ENCODE measurements at regions not wholly inside any gene's neighbourhood (a gene's known extent, or its start where the extent isn't known, plus 50 kb on each side); places are given as distances from the start of the nearest gene placed in this dataset.

- intact Hi-C loops (cut with DNase I), result no loop called here
- DNase-seq (no peak), ATAC-seq (no peak)
- Histone ChIP-seq H3K27ac (no peak overlapping the region), H3K27me3 (no peaks in the 10 kb centered on the region), H3K4me3 (no peak overlapping the region), H3K4me1 (no peaks in the 10 kb centered on the region), H3K9me3 (peaks cover 0 to 4% of the 10 kb centered on the region in 2 donors), H3K36me3 (no peaks in the 10 kb centered on the region)
- TF ChIP-seq CTCF (IDR thresholded peaks at IDR 0.05), result no peak
These were observed 725.0 kb downstream of the METTL15 start for GRCh38 chr11:28833169-28833568.

- DNase-seq, result no peak
- no peak for ATAC-seq
- H3K27ac ChIP-seq, result no peak overlapping the region
- no peaks in the 10 kb centered on the region for H3K4me1 ChIP-seq
- no peaks in the 10 kb centered on the region for H3K36me3 ChIP-seq
- H3K27me3 ChIP-seq, result no peaks in the 10 kb centered on the region
- no peak overlapping the region for H3K4me3 ChIP-seq
- intact Hi-C loops (cut with DNase I), result no loop called here
- H3K9me3 ChIP-seq, result peaks cover 0 to 22% of the 10 kb centered on the region in 2 donors
- TF ChIP-seq CTCF (IDR thresholded peaks at IDR 0.05), result no peak
These were observed 718.6 kb downstream of the METTL15 start for GRCh38 chr11:28826807-28827206.

GRCh38 chr11:28822576-28822975, 714.4 kb downstream of the METTL15 start:
- DNase-seq (no peak), ATAC-seq (no peak)
- Histone ChIP-seq H3K4me1 (no peaks in the 10 kb centered on the region), H3K36me3 (no peaks in the 10 kb centered on the region), H3K27me3 (no peaks in the 10 kb centered on the region), H3K4me3 (no peak overlapping the region), H3K9me3 (peaks cover 0 to 12% of the 10 kb centered on the region in 2 donors), H3K27ac (no peak overlapping the region)
- no peak for TF ChIP-seq CTCF (IDR thresholded peaks at IDR 0.05)
- intact Hi-C loops (cut with DNase I), result no loop called here

- DNase-seq, result no peak
- intact Hi-C loops (cut with DNase I), result no loop called here
These were observed 712.3 kb downstream of the METTL15 start for GRCh38 chr11:28820296-28820989.

GRCh38 chr11:28819741-28820140, 711.6 kb downstream of the METTL15 start:
- intact Hi-C loops (cut with DNase I), result no loop called here
- H3K36me3 ChIP-seq, result no peaks in the 10 kb centered on the region
- H3K9me3 ChIP-seq, result no peaks in the 10 kb centered on the region
- H3K4me3 ChIP-seq, result no peak overlapping the region
- no peak for ATAC-seq
- no peak for TF ChIP-seq CTCF (IDR thresholded peaks at IDR 0.05)
- no peaks in the 10 kb centered on the region for H3K4me1 ChIP-seq
- H3K27ac ChIP-seq, result no peak overlapping the region
- DNase-seq, result no peak
- no peaks in the 10 kb centered on the region for H3K27me3 ChIP-seq

More at GRCh38 chr11:28820296-28820989, 712.3 kb downstream of the METTL15 start:
- TF ChIP-seq CTCF (IDR thresholded peaks at IDR 0.05), result no peak
- Histone ChIP-seq H3K27me3 (no peaks in the 10 kb centered on the region), H3K27ac (no peak overlapping the region), H3K4me3 (no peak overlapping the region), H3K9me3 (no peaks in the 10 kb centered on the region), H3K4me1 (no peaks in the 10 kb centered on the region), H3K36me3 (no peaks in the 10 kb centered on the region)
- ATAC-seq, result no peak

Measured in left lung (tissue), 4 donors.